ENCODE measurements at regions not wholly inside any gene's neighbourhood (a gene's known extent, or its start where the extent isn't known, plus 50 kb on each side); places are given as distances from the start of the nearest gene placed in this dataset.

GRCh38 chr13:29937841-29938240 lies 87.4 kb upstream of the UBL3 start:
- POLR2A ChIA-PET, result interaction anchor here (1.2 kb wide), 2 partner anchors 12 to 88 kb away, joined by 3 read pairs; partner anchors contain the start of gene UBL3
- Mint-ChIP-seq H3K36me3 (no peaks in the 10 kb centered on the region), H3K27me3 (no peaks in the 10 kb centered on the region), H3K4me1 (ENCODE audit: low read depth) (peaks cover 54% of the 10 kb centered on the region), H3K9me3 (no peaks in the 10 kb centered on the region), H3K27ac (peak overlapping the region; percentile 49), H3K4me3 (no peak overlapping the region)
- peak; percentile 67 for DNase-seq
- CTCF ChIA-PET, result interaction anchor here (0.7 to 6.1 kb wide), 5 partner anchors 9 to 176 kb away, joined by 3 to 72 read pairs (median 4); no protein-coding TSS in a partner anchor
- intact Hi-C loops (cut with micrococcal nuclease), result loop anchor here (5.0 kb wide), 4 partner anchors 181 to 1224 kb away; partner anchors contain the start of genes HMGB1 and HSPH1

- Mint-ChIP-seq H3K27ac (no peak overlapping the region), H3K4me1 (ENCODE audit: low read depth) (peaks cover 54% of the 10 kb centered on the region), H3K36me3 (no peaks in the 10 kb centered on the region), H3K4me3 (no peak overlapping the region), H3K9me3 (no peaks in the 10 kb centered on the region), H3K27me3 (no peaks in the 10 kb centered on the region)
- ChIA-PET CTCF (interaction anchor here (0.7 to 6.1 kb wide), 5 partner anchors 9 to 176 kb away, joined by 3 to 72 read pairs (median 7); no protein-coding TSS in a partner anchor), POLR2A (interaction anchor here (1.0 kb wide), 1 partner anchor 16 kb away, joined by 3 read pairs; no protein-coding TSS in a partner anchor)
- intact Hi-C loops (cut with micrococcal nuclease), result loop anchor here (5.0 kb wide), 4 partner anchors 180 to 1225 kb away; partner anchors contain the start of genes HMGB1 and HSPH1
- DNase-seq, result no peak
These were observed 87.0 kb upstream of the UBL3 start for GRCh38 chr13:29937379-29937778.

GRCh38 chr13:29936956-29937355 lies 86.5 kb upstream of the UBL3 start:
- CTCF ChIA-PET, result interaction anchor here (0.6 to 6.1 kb wide), 10 partner anchors 13 to 438 kb away, joined by 3 to 72 read pairs (median 4); partner anchors contain the start of gene UBL3
- Mint-ChIP-seq H3K9me3 (no peaks in the 10 kb centered on the region), H3K36me3 (no peaks in the 10 kb centered on the region), H3K4me1 (ENCODE audit: low read depth) (peaks cover 54% of the 10 kb centered on the region), H3K27ac (peak overlapping the region; percentile 84), H3K27me3 (no peaks in the 10 kb centered on the region), H3K4me3 (peak overlapping the region; percentile 77)
- DNase-seq, result no peak
- intact Hi-C loops (cut with micrococcal nuclease), result loop anchor here (5.0 kb wide), 4 partner anchors 180 to 1225 kb away; partner anchors contain the start of genes HMGB1 and HSPH1
- POLR2A ChIA-PET, result interaction anchor here (0.7 to 1.5 kb wide), 3 partner anchors 13 to 50 kb away, joined by 3 to 5 read pairs (median 3); no protein-coding TSS in a partner anchor

- POLR2A ChIA-PET, result interaction anchor here (0.7 to 2.6 kb wide), 8 partner anchors 12 to 177 kb away, joined by 3 to 10 read pairs (median 4); partner anchors contain the start of gene UBL3
- peak overlapping the region; percentile 84 for H3K27ac Mint-ChIP-seq
- peaks cover 54% of the 10 kb centered on the region for H3K4me1 Mint-ChIP-seq (ENCODE audit: low read depth)
- H3K4me3 Mint-ChIP-seq, result peak overlapping the region; percentile 77
- intact Hi-C loops (cut with micrococcal nuclease), result loop anchor here (5.0 kb wide), 4 partner anchors 179 to 1226 kb away; partner anchors contain the start of genes HMGB1 and HSPH1
- DNase-seq, result no peak
- H3K36me3 Mint-ChIP-seq, result no peaks in the 10 kb centered on the region
- H3K27me3 Mint-ChIP-seq, result no peaks in the 10 kb centered on the region
- no peaks in the 10 kb centered on the region for H3K9me3 Mint-ChIP-seq
- CTCF ChIA-PET, result interaction anchor here (0.6 to 6.1 kb wide), 15 partner anchors 12 to 439 kb away, joined by 3 to 72 read pairs (median 5); partner anchors contain the start of gene UBL3
These were observed 85.8 kb upstream of the UBL3 start for GRCh38 chr13:29936051-29936813.

- POLR2A ChIA-PET, result interaction anchor here (1.0 to 2.6 kb wide), 7 partner anchors 11 to 178 kb away, joined by 4 to 10 read pairs (median 5); partner anchors contain the start of gene UBL3
- intact Hi-C loops (cut with micrococcal nuclease), result loop anchor here (1.0 to 5.0 kb wide), 12 partner anchors 11 to 1227 kb away; partner anchors contain the start of genes HMGB1, HSPH1, SLC7A1 and UBL3
- DNase-seq, result peak; percentile 94
- Mint-ChIP-seq H3K27me3 (no peaks in the 10 kb centered on the region), H3K4me1 (ENCODE audit: low read depth) (peaks cover 50% of the 10 kb centered on the region), H3K4me3 (peak overlapping the region; percentile 77), H3K36me3 (no peaks in the 10 kb centered on the region), H3K27ac (peak overlapping the region; percentile 84), H3K9me3 (no peaks in the 10 kb centered on the region)
- CTCF ChIA-PET, result interaction anchor here (1.0 to 6.1 kb wide), 14 partner anchors 11 to 427 kb away, joined by 3 to 72 read pairs (median 5); partner anchors contain the start of gene UBL3
These were observed 85.0 kb upstream of the UBL3 start for GRCh38 chr13:29935309-29935981.

- POLR2A ChIA-PET, result interaction anchor here (0.9 to 2.6 kb wide), 6 partner anchors 10 to 152 kb away, joined by 3 to 10 read pairs (median 5); partner anchors contain the start of gene UBL3
- intact Hi-C loops (cut with micrococcal nuclease), result loop anchor here (1.0 to 5.0 kb wide), 12 partner anchors 10 to 1228 kb away; partner anchors contain the start of genes HMGB1, HSPH1, SLC7A1 and UBL3
- no peaks in the 10 kb centered on the region for H3K36me3 Mint-ChIP-seq
- H3K9me3 Mint-ChIP-seq, result no peaks in the 10 kb centered on the region
- peak overlapping the region; percentile 66 for H3K27ac Mint-ChIP-seq
- no peaks in the 10 kb centered on the region for H3K27me3 Mint-ChIP-seq
- DNase-seq, result peak; percentile 75
- peak overlapping the region; percentile 21 for H3K4me3 Mint-ChIP-seq
- CTCF ChIA-PET, result interaction anchor here (0.8 to 6.1 kb wide), 8 partner anchors 10 to 179 kb away, joined by 3 to 72 read pairs (median 4); partner anchors contain the start of gene UBL3
- H3K4me1 Mint-ChIP-seq (ENCODE audit: low read depth), result peaks cover 50% of the 10 kb centered on the region
These were observed 84.3 kb upstream of the UBL3 start for GRCh38 chr13:29934531-29935308.

- intact Hi-C loops (cut with micrococcal nuclease), result no loop called here
- H3K4me1 Mint-ChIP-seq (ENCODE audit: low read depth), result peaks cover 42% of the 10 kb centered on the region
These were observed 83.0 kb upstream of the UBL3 start for GRCh38 chr13:29933401-29933800.

GRCh38 chr13:29931696-29932095 lies 81.3 kb upstream of the UBL3 start:
- no peak for DNase-seq
- ChIA-PET POLR2A (no interaction called here), CTCF (interaction anchor here (1.1 kb wide), 1 partner anchor 8 kb away, joined by 4 read pairs; no protein-coding TSS in a partner anchor)
- Mint-ChIP-seq H3K27ac (no peak overlapping the region), H3K27me3 (no peaks in the 10 kb centered on the region), H3K9me3 (no peaks in the 10 kb centered on the region), H3K4me3 (no peak overlapping the region), H3K36me3 (no peaks in the 10 kb centered on the region), H3K4me1 (ENCODE audit: low read depth) (peaks cover 25% of the 10 kb centered on the region)
- intact Hi-C loops (cut with micrococcal nuclease), result no loop called here

More at GRCh38 chr13:29933401-29933800, 83.0 kb upstream of the UBL3 start:
- no peaks in the 10 kb centered on the region for H3K9me3 Mint-ChIP-seq
- H3K36me3 Mint-ChIP-seq, result no peaks in the 10 kb centered on the region
- POLR2A ChIA-PET, result interaction anchor here (2.6 kb wide), 1 partner anchor 9 kb away, joined by 9 read pairs; no protein-coding TSS in a partner anchor
- H3K27me3 Mint-ChIP-seq, result no peaks in the 10 kb centered on the region
- DNase-seq, result no peak
- H3K27ac Mint-ChIP-seq, result no peak overlapping the region
- no peak overlapping the region for H3K4me3 Mint-ChIP-seq
- CTCF ChIA-PET, result interaction anchor here (1.0 to 6.1 kb wide), 3 partner anchors 9 to 180 kb away, joined by 3 to 72 read pairs (median 47); no protein-coding TSS in a partner anchor

GRCh38 chr13:29929062-29929847 lies 78.8 kb upstream of the UBL3 start:
- CTCF ChIA-PET, result interaction anchor here (1.4 kb wide), 1 partner anchor 158 kb away, joined by 6 read pairs; no protein-coding TSS in a partner anchor
- Mint-ChIP-seq H3K27me3 (no peaks in the 10 kb centered on the region), H3K4me1 (ENCODE audit: low read depth) (peaks cover 9% of the 10 kb centered on the region), H3K36me3 (no peaks in the 10 kb centered on the region), H3K9me3 (no peaks in the 10 kb centered on the region), H3K4me3 (no peak overlapping the region), H3K27ac (no peak overlapping the region)
- POLR2A ChIA-PET, result no interaction called here
- no peak for DNase-seq
- intact Hi-C loops (cut with micrococcal nuclease), result no loop called here

- Mint-ChIP-seq H3K27me3 (no peaks in the 10 kb centered on the region), H3K4me1 (ENCODE audit: low read depth) (peaks cover 24% of the 10 kb centered on the region), H3K27ac (no peak overlapping the region), H3K9me3 (no peaks in the 10 kb centered on the region), H3K4me3 (no peak overlapping the region), H3K36me3 (no peaks in the 10 kb centered on the region)
- CTCF ChIA-PET, result interaction anchor here (3.0 to 5.0 kb wide), 3 partner anchors 78 to 189 kb away, joined by 17 to 64 read pairs (median 19); no protein-coding TSS in a partner anchor
- intact Hi-C loops (cut with micrococcal nuclease), result no loop called here
- POLR2A ChIA-PET, result no interaction called here
- DNase-seq, result no peak
These were observed 75.7 kb upstream of the UBL3 start for GRCh38 chr13:29926098-29926476.
